ENCODE measurements at regions not wholly inside any gene's neighbourhood (a gene's known extent, or its start where the extent isn't known, plus 50 kb on each side); places are given as distances from the start of the nearest gene placed in this dataset.

- DNase-seq (ENCODE audit: low read depth in 2 of 2) = no peak
Measured at GRCh38 chr10:121300723-121301122, 297.5 kb downstream of the FGFR2 start.

- no peak for DNase-seq (ENCODE audit: low read depth in 2 of 2)
Measured at GRCh38 chr10:121302541-121303180, 295.6 kb downstream of the FGFR2 start.

GRCh38 chr10:121303287-121303890 lies 294.9 kb downstream of the FGFR2 start:
- no peak for DNase-seq (ENCODE audit: low read depth in 2 of 2)

GRCh38 chr10:121305066-121305465 lies 293.2 kb downstream of the FGFR2 start:
- no peak for DNase-seq (ENCODE audit: low read depth in 2 of 2)

GRCh38 chr10:121306159-121306673 lies 292.0 kb downstream of the FGFR2 start:
- no peak for DNase-seq (ENCODE audit: low read depth in 2 of 2)

GRCh38 chr10:121307411-121307980 lies 290.7 kb downstream of the FGFR2 start:
- no peak for DNase-seq (ENCODE audit: low read depth in 2 of 2)

- DNase-seq (ENCODE audit: low read depth in 2 of 2) = no peak
Measured at GRCh38 chr10:121308020-121308419, 290.2 kb downstream of the FGFR2 start.

- no peak for DNase-seq (ENCODE audit: low read depth in 2 of 2)
Measured at GRCh38 chr10:121309164-121309563, 289.1 kb downstream of the FGFR2 start.

GRCh38 chr10:121310151-121310711 lies 288.0 kb downstream of the FGFR2 start:
- no peak for DNase-seq (ENCODE audit: low read depth in 2 of 2)

- no peak for DNase-seq (ENCODE audit: low read depth in 2 of 2)
Measured at GRCh38 chr10:121311812-121312443, 286.3 kb downstream of the FGFR2 start.

- no peak for DNase-seq (ENCODE audit: low read depth in 2 of 2)
Measured at GRCh38 chr10:121312587-121312986, 285.7 kb downstream of the FGFR2 start.

GRCh38 chr10:121313119-121313875 lies 284.9 kb downstream of the FGFR2 start:
- DNase-seq (ENCODE audit: low read depth in 2 of 2) = no peak

- no peak for DNase-seq (ENCODE audit: low read depth in 2 of 2)
Measured at GRCh38 chr10:121316432-121316831, 281.8 kb downstream of the FGFR2 start.

- no peak for DNase-seq (ENCODE audit: low read depth in 2 of 2)
Measured at GRCh38 chr10:121317374-121317773, 280.9 kb downstream of the FGFR2 start.

GRCh38 chr10:121322046-121322445 lies 276.2 kb downstream of the FGFR2 start:
- DNase-seq (ENCODE audit: low read depth in 2 of 2) = no peak

- no peak for DNase-seq (ENCODE audit: low read depth in 2 of 2)
Measured at GRCh38 chr10:121322776-121323175, 275.5 kb downstream of the FGFR2 start.

GRCh38 chr10:121323443-121323842 lies 274.8 kb downstream of the FGFR2 start:
- no peak for DNase-seq (ENCODE audit: low read depth in 2 of 2)

- no peak for DNase-seq (ENCODE audit: low read depth in 2 of 2)
Measured at GRCh38 chr10:121324678-121325213, 273.5 kb downstream of the FGFR2 start.

GRCh38 chr10:121325490-121326231 lies 272.6 kb downstream of the FGFR2 start:
- no peak for DNase-seq (ENCODE audit: low read depth in 2 of 2)

- no peak for DNase-seq (ENCODE audit: low read depth in 2 of 2)
Measured at GRCh38 chr10:121326905-121327304, 271.3 kb downstream of the FGFR2 start.

- DNase-seq (ENCODE audit: low read depth in 2 of 2) = no peak
Measured at GRCh38 chr10:121327727-121328126, 270.5 kb downstream of the FGFR2 start.

Measured in activated CD4-positive, alpha-beta T cell treated with anti-CD3 and anti-CD28 coated beads for 24 hours (primary cell).